ENCODE measurements at regions not wholly inside any gene's neighbourhood (a gene's known extent, or its start where the extent isn't known, plus 50 kb on each side); places are given as distances from the start of the nearest gene placed in this dataset.

DNA sequence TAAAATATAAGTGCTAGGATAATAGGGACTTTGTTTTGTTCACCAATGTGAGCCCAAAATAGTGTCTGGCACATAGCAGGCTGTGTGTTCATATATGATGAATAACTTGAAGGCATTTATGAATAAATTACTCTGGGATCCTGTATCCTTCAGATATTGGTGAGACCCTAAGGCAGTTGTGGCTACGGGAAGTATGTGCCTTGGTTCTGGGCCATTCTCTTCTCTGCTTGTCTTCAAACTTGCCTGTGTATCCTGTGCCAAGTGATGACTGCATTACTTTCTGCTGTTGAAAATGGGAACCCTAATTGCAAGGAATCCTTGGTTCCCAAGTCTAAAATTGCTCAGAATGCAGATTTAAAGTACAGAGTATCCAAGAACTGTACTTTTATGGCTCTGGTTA lies 67.6 kb upstream of the KTN1 start:
- H3K4me3 ChIP-seq, result no peak overlapping the region
- TF ChIP-seq POLR2A (IDR thresholded peaks at IDR 0.05), result no peak
- TF ChIP-seq, protein P1, sequence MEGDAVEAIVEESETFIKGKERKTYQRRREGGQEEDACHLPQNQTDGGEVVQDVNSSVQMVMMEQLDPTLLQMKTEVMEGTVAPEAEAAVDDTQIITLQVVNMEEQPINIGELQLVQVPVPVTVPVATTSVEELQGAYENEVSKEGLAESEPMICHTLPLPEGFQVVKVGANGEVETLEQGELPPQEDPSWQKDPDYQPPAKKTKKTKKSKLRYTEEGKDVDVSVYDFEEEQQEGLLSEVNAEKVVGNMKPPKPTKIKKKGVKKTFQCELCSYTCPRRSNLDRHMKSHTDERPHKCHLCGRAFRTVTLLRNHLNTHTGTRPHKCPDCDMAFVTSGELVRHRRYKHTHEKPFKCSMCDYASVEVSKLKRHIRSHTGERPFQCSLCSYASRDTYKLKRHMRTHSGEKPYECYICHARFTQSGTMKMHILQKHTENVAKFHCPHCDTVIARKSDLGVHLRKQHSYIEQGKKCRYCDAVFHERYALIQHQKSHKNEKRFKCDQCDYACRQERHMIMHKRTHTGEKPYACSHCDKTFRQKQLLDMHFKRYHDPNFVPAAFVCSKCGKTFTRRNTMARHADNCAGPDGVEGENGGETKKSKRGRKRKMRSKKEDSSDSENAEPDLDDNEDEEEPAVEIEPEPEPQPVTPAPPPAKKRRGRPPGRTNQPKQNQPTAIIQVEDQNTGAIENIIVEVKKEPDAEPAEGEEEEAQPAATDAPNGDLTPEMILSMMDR (IDR thresholded peaks at IDR 0.05), result no peak
- no peak overlapping the region for H3K27ac ChIP-seq
- intact Hi-C loops (cut with DNase I), result no loop called here
- WGBS (ENCODE audit: insufficient coverage, low coverage, low lambda C conversion rate, missing lambda C conversion rate), result 100% methylated on average over 1 of the region's 1 CpG
- ATAC-seq (no peak), DNase-seq (no peak)
- H3K4me1 ChIP-seq, result no peaks in the 10 kb centered on the region
- H3K36me3 ChIP-seq, result no peaks in the 10 kb centered on the region
- H3K27me3 ChIP-seq, result no peaks in the 10 kb centered on the region
- H3K9me3 ChIP-seq, result no peaks in the 10 kb centered on the region

- no peaks in the 10 kb centered on the region for H3K36me3 ChIP-seq
- H3K27ac ChIP-seq, result no peak overlapping the region
- no peaks in the 10 kb centered on the region for H3K27me3 ChIP-seq
- ATAC-seq, result no peak
- H3K4me1 ChIP-seq, result no peaks in the 10 kb centered on the region
- 86% methylated on average over 10 of the region's 10 CpGs for WGBS (ENCODE audit: insufficient coverage, low coverage, low lambda C conversion rate, missing lambda C conversion rate)
- TF ChIP-seq, protein P1 (IDR thresholded peaks at IDR 0.05), result no peak
- TF ChIP-seq POLR2A (IDR thresholded peaks at IDR 0.05), result no peak
- no peaks in the 10 kb centered on the region for H3K9me3 ChIP-seq
- intact Hi-C loops (cut with DNase I), result no loop called here
- DNase-seq, result no peak
- H3K4me3 ChIP-seq, result no peak overlapping the region
These were observed 66.5 kb upstream of the KTN1 start for GRCh38 chr14:55513491-55513890.

GRCh38 chr14:55514819-55515490 lies 65.1 kb upstream of the KTN1 start:
- intact Hi-C loops (cut with DNase I), result no loop called here
- H3K27me3 ChIP-seq, result no peaks in the 10 kb centered on the region
- H3K36me3 ChIP-seq, result no peaks in the 10 kb centered on the region
- H3K4me1 ChIP-seq, result no peaks in the 10 kb centered on the region
- TF ChIP-seq, protein P1 (IDR thresholded peaks at IDR 0.05), result no peak
- TF ChIP-seq POLR2A (IDR thresholded peaks at IDR 0.05), result no peak
- H3K4me3 ChIP-seq, result no peak overlapping the region
- ATAC-seq (no peak), DNase-seq (no peak)
- no peaks in the 10 kb centered on the region for H3K9me3 ChIP-seq
- no peak overlapping the region for H3K27ac ChIP-seq
- 89% methylated on average over 16 of the region's 17 CpGs for WGBS (ENCODE audit: insufficient coverage, low coverage, low lambda C conversion rate, missing lambda C conversion rate)

DNA sequence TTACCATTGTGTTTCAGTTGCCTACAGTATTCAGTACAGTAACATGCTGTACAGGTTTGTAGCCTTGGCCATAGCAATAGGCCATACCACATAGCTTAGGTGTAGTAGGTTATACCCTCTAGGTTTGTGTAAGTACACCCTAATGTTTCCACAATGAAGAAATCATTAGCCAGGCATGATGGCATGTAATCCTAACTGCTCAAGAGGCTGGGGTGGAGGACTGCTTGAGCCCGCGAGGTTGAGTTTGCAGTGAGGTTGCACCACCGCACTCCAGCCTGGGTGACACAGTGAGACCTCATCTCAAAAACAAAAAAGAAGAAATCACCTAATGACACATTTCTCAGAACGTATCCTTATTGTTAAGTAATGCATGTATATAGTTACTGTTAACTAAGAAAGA lies 63.2 kb upstream of the KTN1 start:
- DNase-seq (no peak), ATAC-seq (no peak)
- H3K4me1 ChIP-seq, result no peaks in the 10 kb centered on the region
- intact Hi-C loops (cut with DNase I), result no loop called here
- TF ChIP-seq, protein P1 (IDR thresholded peaks at IDR 0.05), result no peak
- no peak for TF ChIP-seq POLR2A (IDR thresholded peaks at IDR 0.05)
- no peaks in the 10 kb centered on the region for H3K9me3 ChIP-seq
- no peaks in the 10 kb centered on the region for H3K27me3 ChIP-seq
- no peaks in the 10 kb centered on the region for H3K36me3 ChIP-seq
- 96% methylated on average over 4 of the region's 4 CpGs for WGBS (ENCODE audit: insufficient coverage, low coverage, low lambda C conversion rate, missing lambda C conversion rate)
- no peak overlapping the region for H3K27ac ChIP-seq
- no peak overlapping the region for H3K4me3 ChIP-seq

DNA sequence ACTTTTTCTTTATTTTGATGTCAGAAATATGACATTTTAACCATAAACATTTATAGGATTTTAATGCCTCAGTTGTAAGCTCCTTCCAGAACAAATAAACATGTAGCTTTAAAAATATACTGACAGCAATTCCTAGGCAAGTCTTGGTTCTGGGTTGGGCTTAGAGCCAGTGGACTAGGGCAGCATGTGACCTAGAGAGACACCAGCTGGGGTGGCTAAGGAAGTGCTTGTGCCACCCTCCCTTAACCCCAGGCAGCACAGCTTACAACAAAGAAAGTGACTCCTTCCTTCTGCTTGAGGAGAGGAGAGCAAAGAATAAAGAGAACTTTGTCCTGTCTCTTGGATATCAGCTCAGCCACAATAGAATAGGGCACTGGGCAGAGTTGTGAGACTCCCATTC lies 61.6 kb upstream of the KTN1 start:
- Histone ChIP-seq H3K27ac (no peak overlapping the region), H3K27me3 (no peaks in the 10 kb centered on the region), H3K4me3 (no peak overlapping the region), H3K9me3 (no peaks in the 10 kb centered on the region), H3K36me3 (no peaks in the 10 kb centered on the region), H3K4me1 (no peaks in the 10 kb centered on the region)
- no peak for DNase-seq
- ATAC-seq, result no peak
- TF ChIP-seq, protein P1 (IDR thresholded peaks at IDR 0.05), result no peak
- no peak for TF ChIP-seq POLR2A (IDR thresholded peaks at IDR 0.05)
- intact Hi-C loops (cut with DNase I), result no loop called here

Measured in right lobe of liver (tissue), 6 donors.